ENCODE measurements at regions not wholly inside any gene's neighbourhood (a gene's known extent, or its start where the extent isn't known, plus 50 kb on each side); places are given as distances from the start of the nearest gene placed in this dataset.

- TF ChIP-seq EZH2 (IDR thresholded peaks at IDR 0.05; ENCODE audit: borderline replicate concordance, low read length) = no peak
- TF ChIP-seq CTCF (conservative IDR thresholded peaks at IDR 0.05 in 1 of 2, IDR thresholded peaks at IDR 0.05 in 1 of 2; ENCODE audit: extremely low read depth in 1 of 2, insufficient read depth in 1 of 2, low read depth in 1 of 2, low read length in 2 of 2) = no peak
Measured at GRCh38 chr18:40157120-40157519, 1797.9 kb upstream of the PIK3C3 start.
